WI38 (cell line): ENCODE measurements at regions not wholly inside any gene's neighbourhood (a gene's known extent, or its start where the extent isn't known, plus 50 kb on each side); places are given as distances from the start of the nearest gene placed in this dataset.
"Not testable (repeated sequence)": the region's sequence is repeated elsewhere in the genome, so short reads cannot be mapped to it uniquely, and the experiment has no call there.

Experiments used
- H3K4me3 ChIP-seq: 2 replicates; pipeline ENCODE4 v1.5.1; 2011; ENCODE audit warnings: low read depth, mild to moderate bottlenecking, control low read depth, low read length
- TF ChIP-seq, protein P1 (sequence below): IDR thresholded peaks from 2 replicates; pipeline ENCODE4 v1.5.1; 2012; ENCODE audit warnings: low read depth, mild to moderate bottlenecking, control low read depth, low read length

DNA sequence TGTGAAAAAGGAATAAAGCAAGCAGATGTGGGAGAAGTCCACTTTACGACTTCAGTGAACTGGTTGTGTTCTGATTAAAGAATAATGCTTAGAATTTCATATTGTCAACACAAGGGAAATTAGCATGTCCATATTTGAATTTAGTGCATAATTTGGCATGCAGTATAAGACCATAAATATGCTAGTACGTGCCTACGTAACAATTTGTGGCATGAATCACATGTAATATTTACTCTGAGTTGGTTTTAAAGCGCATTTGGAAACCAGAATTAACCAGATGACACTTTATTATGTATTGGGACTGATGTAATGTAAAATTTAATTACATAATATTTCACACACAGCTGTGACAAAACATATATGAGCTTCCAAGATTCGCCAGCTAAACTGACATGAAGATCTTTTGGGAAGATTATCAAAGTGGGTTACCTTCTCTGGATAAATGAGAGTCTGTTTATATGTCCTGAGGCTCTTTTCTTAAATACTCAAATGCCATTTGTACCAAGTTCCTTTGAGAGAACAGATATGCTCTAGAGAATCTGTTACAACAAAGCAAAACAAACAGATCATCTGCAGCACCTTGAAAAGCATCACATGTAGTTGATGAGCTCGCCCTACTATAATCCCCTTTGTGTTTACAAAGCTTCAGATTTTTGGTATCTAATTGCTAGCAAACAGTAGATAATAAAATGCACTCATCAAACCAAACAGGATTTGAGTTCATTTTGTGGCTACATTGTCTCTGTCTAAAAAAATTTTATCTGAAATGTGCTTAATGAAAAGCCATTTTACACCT lies 1468.6 kb downstream of the CDH11 start:
- no peak overlapping the region for H3K4me3 ChIP-seq
- TF ChIP-seq, protein P1, sequence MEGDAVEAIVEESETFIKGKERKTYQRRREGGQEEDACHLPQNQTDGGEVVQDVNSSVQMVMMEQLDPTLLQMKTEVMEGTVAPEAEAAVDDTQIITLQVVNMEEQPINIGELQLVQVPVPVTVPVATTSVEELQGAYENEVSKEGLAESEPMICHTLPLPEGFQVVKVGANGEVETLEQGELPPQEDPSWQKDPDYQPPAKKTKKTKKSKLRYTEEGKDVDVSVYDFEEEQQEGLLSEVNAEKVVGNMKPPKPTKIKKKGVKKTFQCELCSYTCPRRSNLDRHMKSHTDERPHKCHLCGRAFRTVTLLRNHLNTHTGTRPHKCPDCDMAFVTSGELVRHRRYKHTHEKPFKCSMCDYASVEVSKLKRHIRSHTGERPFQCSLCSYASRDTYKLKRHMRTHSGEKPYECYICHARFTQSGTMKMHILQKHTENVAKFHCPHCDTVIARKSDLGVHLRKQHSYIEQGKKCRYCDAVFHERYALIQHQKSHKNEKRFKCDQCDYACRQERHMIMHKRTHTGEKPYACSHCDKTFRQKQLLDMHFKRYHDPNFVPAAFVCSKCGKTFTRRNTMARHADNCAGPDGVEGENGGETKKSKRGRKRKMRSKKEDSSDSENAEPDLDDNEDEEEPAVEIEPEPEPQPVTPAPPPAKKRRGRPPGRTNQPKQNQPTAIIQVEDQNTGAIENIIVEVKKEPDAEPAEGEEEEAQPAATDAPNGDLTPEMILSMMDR = no peak

DNA sequence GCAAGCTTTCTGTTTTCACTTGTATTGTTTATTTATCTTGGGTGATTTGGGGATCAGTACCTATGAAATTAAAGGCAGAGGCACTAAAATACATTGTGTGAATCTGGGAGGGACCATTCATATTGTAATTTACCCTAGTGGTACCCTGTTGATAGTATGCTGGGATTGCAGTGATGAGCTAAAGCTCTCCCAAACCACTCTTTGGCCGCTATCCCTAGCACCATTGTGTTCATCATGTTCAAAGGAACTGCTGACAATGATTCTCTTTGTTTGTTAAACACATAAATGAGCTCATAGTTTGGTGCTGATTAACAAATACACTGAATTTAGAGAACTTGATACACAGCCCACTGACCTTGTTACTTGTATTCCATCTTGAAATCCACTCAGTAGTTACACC lies 1469.8 kb downstream of the CDH11 start:
- no peak overlapping the region for H3K4me3 ChIP-seq
- TF ChIP-seq, protein P1 = no peak

DNA sequence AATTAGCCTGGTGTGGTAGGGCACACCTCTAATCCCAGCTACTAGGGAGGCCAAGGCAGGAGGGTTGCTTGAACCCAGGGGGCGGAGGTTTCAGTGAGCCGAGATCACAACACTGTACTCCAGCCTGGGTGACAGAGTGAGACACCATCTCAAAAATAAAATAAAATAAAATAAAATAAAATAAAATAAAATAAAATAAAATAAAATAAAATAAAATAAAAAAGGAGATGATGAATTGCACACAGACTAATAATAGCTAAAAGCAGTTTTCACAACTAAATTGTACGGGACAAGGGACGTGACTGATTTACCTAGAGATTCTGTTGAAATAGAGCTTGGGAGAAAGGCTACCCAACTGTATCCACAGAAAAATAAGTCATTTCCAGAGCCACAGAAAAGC lies 1471.3 kb downstream of the CDH11 start:
- TF ChIP-seq, protein P1 = no peak
- no peak overlapping the region for H3K4me3 ChIP-seq

DNA sequence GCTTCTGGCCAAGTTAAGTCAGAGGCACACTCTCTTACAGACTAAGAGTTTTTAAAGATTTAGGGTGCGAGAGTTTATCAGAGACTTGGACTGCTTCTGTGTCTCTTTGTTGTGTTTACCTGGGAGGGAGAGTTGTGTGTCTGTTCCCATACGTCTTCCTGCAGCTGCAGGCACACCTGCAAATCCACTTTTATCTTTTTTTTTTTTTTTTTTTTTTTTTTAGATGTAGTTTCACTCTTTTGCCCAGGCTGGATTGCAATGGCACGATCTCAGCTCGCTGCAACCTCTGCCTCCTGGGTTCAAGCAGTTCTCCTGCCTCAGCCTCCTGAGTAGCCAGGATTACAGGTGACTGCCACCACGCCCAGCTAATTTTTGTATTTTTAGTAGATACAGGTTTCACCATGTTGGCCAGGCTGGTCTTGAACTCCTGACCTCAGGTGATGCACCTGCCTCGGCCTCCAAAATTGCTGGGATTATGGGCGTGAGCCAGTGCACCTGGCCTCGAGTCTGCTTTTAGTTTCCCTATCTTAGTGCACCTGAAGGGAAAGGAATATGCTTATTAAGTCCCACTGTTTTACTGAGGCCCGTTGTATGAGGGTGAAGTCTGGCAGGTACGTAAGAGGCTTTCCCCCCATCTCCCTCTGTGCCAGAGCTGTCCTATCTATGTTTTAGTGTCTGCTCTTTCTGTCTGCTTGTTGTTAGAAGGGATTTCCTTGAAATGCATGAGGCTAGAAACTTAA lies 1488.0 kb downstream of the CDH11 start:
- not testable (repeated sequence) for H3K4me3 ChIP-seq

DNA sequence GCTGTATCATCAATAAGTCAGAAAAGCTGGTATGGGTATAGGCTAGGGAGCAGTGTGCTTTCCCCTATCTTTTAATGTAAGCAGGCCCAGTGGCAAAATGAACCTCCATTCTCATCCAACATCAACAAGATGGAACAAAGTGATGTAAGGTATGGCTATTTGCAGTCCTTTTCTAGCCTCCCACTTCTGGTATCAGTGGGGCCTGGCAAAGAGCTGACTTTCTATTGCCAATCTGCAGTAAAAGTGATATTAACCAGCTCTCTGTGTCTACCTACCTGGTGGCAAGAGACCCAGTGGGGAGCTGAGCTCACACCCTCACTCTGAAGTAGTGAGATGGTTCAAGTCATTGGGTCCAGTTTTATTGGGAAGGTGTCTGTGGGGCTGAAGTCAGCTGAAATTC lies 1492.6 kb downstream of the CDH11 start:
- TF ChIP-seq, protein P1 = no peak

DNA sequence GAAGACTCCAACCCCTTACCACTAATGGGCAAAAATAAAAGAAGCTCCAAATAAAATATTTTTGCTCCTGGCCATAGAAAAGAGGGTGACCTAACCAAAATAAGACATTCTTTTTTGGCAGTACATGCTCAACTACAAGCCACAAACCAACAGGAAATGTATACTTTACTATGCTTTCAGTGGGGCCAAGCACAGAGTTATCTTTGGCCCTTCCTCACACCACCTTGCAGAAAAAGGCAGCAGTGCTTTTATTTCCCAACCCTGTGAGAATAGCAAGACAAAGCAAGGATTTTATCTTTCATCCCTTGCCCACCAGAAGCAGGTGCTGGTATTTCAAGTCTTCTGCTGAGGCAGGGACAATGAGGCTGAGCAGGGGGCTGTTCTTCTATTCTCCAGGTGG lies 1493.1 kb downstream of the CDH11 start:
- TF ChIP-seq, protein P1 = no peak
- H3K4me3 ChIP-seq = no peak overlapping the region

More for the DNA sequence above, 1492.6 kb downstream of the CDH11 start:
- H3K4me3 ChIP-seq = no peak overlapping the region

DNA sequence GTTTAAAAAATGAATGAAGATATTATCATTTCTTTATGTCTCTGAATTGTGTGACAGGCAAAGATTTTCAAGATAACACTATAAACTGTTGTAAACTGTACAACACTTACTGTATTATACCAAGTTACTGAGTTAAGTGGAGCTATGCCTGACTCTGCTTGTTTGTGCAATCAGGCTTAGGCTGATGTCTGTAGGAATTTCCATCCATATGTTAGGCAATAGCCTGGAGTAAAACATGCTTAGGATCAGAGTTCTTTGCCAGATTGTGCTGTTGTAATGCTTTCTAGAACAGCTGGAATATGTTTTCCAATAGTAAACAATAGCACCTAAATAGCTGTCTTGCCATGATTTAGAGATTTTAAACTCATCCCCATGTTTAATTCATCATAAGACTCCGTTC lies 1496.7 kb downstream of the CDH11 start:
- TF ChIP-seq, protein P1 = no peak
- H3K4me3 ChIP-seq = no peak overlapping the region
